HepG2 (cell line): ENCODE measurements at regions not wholly inside any gene's neighbourhood (a gene's known extent, or its start where the extent isn't known, plus 50 kb on each side); places are given as distances from the start of the nearest gene placed in this dataset.

Experiments
- ADNP ChIP-seq: sonication (generic); formaldehyde crosslinking; IDR thresholded peaks from 2 replicates; pipeline ENCODE4 v1.4.0; 2020; ENCODE audit warnings: missing genetic modification reagents
- MTA1 ChIP-seq: sonication (generic); formaldehyde crosslinking; IDR thresholded peaks from 2 replicates; pipeline ENCODE4 v1.4.0; 2020; ENCODE audit warnings: missing genetic modification reagents, mild to moderate bottlenecking, borderline replicate concordance
- MYC ChIP-seq: sonication (generic); formaldehyde crosslinking; IDR thresholded peaks from 2 replicates; pipeline ENCODE4 v1.9.0; 2021; ENCODE audit warnings: missing genetic modification reagents, borderline replicate concordance
- SALL2 ChIP-seq: sonication (generic); formaldehyde crosslinking; IDR thresholded peaks from 2 replicates; pipeline ENCODE4 v1.8.1; 2023; ENCODE audit warnings: mild to moderate bottlenecking, missing genetic modification reagents, inconsistent platforms
- U2AF2 ChIP-seq: fragments of 200-400 bp; formaldehyde crosslinking; IDR thresholded peaks from 2 replicates; pipeline ENCODE4 v1.6.1; 2017; ENCODE audit warnings: low read depth, mild to moderate bottlenecking, low read length
- ZFP41 ChIP-seq: sonication (generic); formaldehyde crosslinking; IDR thresholded peaks from 2 replicates; pipeline ENCODE4 v1.4.0; 2020; ENCODE audit warnings: mild to moderate bottlenecking, missing genetic modification reagents, borderline replicate concordance
- ZNF589 ChIP-seq: sonication (generic); formaldehyde crosslinking; conservative IDR thresholded peaks from 2 replicates; pipeline ENCODE4 v1.8.0; 2022; ENCODE audit warnings: mild to moderate bottlenecking, moderate library complexity, missing genetic modification reagents
- ZNF614 ChIP-seq: IDR thresholded peaks from 2 replicates; pipeline ENCODE4 v1.6.1; 2018; ENCODE audit warnings: missing biosample characterization, missing genetic modification reagents, inconsistent platforms, borderline replicate concordance

DNA sequence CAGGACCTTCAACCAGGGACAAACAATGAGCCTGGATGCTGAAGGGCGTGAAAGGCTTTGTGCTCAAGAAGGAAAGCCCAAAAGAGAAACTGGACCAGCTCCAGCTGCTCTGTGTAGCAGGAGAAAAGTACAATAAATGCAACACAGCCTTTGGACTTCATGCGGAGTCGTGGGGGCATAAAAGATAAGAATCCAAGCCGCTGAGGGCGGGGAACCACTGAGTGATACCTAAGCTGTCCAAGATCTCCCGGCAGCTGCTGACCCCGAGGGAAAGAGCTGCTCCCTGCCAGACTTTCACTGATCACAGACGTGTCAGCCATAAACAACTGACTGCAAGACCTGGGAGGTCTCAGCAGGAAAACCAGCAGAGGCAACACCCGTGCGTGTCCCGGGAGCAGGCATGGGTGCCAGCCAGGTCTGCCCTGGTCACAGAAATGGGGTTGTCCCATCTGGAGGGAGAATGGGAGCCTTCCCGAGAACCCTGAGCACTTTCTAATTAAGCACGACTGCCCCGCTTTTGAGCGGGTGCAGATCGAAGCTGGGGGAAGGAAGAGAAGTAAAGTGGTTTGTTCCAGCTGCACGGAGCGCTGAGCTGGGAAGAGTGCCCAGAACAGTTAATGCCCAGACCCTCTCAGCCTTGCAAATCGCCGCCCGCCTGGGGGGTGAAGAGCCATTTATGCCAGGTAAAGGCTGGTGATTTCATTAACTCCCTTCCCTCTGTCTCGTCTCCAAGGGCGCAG, 68.3 kb upstream of the TARDBP start:
- TF ChIP-seq MYC (CRISPR knock-in tag) (no peak), MTA1 (CRISPR knock-in tag) (no peak), ADNP (no peak), ZNF589 (CRISPR knock-in tag) (no peak), SALL2 (CRISPR knock-in tag) (no peak), ZFP41 (CRISPR knock-in tag) (no peak), ZNF614 (CRISPR knock-in tag) (no peak), U2AF2 (no peak)
